Pulmonary artery endothelial cell (primary cell): ENCODE measurements at regions not wholly inside any gene's neighbourhood (a gene's known extent, or its start where the extent isn't known, plus 50 kb on each side); places are given as distances from the start of the nearest gene placed in this dataset.

Experiments
- DNase-seq: peaks from one replicate; pipeline ENCODE4 v3.0.0-alpha.2; 2011; ENCODE audit warnings: low read depth, low spot score

DNA sequence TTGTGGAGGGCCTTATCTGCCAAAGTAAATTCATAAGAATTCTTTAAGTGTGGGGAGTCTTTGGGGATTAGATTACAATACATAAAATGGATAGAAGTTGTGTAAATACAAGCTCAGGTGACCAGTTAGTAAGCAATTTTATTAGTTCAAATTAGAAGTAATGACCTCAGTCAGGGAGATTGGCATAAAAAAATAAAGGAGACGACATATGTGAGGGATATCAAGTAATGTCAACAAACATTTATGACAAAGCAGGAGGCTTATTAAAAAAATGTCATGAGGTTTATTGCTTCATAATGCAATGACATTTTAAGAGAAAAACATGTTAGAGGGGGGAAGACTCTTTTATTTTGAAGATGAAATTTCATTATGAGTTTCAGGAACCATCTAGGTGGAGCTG lies 1137.0 kb upstream of the PHF14 start:
- no peak for DNase-seq

DNA sequence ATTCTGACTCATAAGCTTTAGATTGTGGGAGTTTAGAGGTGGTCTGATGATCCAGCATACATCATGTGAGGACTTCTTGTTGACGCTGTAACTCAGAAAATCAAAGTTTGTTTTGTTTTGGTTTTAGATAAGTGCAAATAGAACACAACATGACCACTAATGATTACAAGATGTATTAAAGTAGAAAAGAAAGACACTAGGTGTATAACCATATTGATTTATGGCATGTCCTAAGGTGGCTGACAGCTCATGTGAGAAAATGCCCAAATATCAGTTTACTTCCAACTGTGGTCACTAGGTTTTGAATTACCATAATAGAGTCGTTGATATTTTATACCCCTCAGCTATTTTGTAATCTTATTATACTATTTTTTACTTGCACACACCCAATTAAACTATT lies 1131.4 kb upstream of the PHF14 start:
- no peak for DNase-seq

- no peak for DNase-seq
Measured at GRCh38 chr7:9846902-9847301, 1126.8 kb upstream of the PHF14 start.

DNA sequence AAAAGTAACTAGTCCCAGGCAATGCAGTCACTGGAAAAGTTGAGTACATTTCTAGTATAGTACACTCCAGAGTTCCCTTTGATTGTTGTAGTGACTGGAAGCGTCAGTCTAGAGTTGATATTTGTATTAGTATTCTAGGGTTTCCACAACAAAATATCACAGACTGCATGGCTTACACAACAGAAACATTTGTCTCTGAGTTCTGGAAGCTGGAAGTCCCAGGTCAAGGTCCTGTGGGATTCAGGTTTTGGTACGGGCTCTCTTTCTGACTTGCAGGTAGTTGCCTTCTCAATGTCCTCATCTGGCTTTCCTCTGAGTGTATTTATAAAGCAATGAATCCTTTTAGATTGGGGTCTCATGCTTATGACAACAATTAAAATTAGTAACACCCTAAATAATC lies 1119.1 kb upstream of the PHF14 start:
- DNase-seq: no peak

DNA sequence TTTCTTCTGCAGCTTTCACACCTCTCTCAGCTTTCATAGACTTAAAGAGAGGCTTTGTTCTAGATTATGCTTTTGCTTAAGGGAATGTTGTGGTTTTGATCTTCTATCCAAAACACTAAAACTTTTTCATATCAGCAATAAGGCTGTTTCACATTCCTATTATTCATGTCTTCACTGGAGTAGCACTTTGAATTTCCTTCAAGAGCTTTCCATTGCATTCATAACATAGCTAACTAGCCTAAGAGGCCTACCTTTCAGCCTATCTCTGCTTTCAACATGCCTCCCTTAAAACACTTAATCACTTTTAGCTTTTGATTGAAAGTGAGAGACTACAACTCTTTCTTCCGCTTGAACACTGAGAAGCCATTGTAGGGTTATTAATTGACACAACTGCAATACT lies 1117.0 kb upstream of the PHF14 start:
- DNase-seq: no peak

GRCh38 chr7:9863545-9863944 lies 1110.1 kb upstream of the PHF14 start:
- DNase-seq: no peak

DNA sequence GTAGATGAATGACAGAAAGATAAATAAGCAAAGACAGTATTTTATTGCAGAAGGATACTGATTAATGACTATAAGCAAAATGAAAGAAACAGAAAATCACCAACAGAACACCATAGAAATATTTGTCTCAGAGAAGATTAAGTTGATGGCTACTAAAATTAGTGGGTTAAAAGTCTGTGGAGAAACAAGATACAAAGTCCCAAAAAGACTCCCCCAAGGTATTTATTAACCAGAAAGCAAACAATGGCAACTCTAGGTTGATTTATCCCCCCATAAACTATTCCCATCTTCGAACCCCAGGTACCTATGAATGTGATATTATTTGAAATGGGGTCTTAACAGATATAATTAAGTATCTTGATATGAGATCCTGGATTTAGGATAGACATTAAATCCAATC lies 1104.5 kb upstream of the PHF14 start:
- no peak for DNase-seq

GRCh38 chr7:9869566-9869965 lies 1104.1 kb upstream of the PHF14 start:
- no peak for DNase-seq

- DNase-seq: no peak
Measured at GRCh38 chr7:9870674-9871073, 1103.0 kb upstream of the PHF14 start.

DNA sequence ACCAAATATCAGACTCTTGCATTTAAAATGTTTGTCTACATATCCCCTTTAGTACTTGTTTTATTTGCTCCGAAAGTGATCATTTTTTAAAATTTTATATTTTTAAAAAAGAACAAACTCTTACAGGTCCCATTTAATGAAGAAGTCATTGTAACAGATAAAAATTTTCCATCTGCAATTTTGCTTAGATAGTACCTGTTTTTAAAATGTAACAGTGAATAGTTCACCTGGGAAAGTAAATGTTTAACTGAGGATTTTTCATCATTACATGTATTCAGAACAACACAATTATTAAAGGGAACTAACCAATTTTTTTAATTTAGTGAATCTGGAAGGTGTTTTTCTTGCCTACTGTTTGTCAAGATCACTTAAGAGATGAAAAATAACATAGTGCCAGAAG lies 1099.5 kb upstream of the PHF14 start:
- DNase-seq: no peak

GRCh38 chr7:9876053-9876452 lies 1097.6 kb upstream of the PHF14 start:
- no peak for DNase-seq

DNA sequence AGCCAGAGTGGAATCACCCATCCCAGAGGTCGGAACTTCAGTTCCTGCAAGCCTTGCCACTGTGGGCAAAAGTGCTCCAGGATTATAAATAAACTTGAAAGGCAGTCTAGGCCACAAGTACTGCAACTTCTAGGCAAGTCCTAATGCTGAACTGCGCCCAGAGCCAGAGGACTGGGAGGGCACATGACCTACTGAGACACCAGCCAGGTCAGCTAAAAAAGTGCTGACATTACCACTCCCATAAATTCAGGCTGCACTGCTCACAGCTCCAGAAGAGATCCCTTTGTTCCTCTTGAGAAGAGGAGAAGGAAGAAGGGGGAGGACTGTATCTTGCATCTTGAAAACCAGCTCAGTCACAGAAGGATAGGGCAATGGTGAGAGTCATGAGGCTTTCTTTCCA lies 1084.1 kb upstream of the PHF14 start:
- no peak for DNase-seq

GRCh38 chr7:9890092-9890491 lies 1083.6 kb upstream of the PHF14 start:
- DNase-seq: no peak

- no peak for DNase-seq
Measured at GRCh38 chr7:9891056-9891455, 1082.6 kb upstream of the PHF14 start.

DNA sequence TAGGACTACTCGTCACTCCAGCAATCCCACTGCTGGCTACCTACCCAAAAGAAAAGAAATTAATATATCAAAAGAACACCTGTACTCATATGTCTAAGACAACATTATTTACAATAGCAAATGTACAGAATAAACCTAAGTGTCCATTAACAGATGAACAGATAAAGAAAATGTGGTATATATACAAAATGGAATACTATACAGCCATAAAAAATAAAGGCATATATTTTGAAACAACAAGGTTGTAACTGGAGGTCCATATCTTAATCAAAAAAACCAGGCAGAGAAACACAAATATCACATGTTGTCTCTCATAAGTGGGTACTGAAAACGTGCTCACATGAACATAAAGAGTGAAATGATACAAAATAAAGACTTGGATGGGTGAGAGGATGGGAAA lies 1073.3 kb upstream of the PHF14 start:
- no peak for DNase-seq

DNA sequence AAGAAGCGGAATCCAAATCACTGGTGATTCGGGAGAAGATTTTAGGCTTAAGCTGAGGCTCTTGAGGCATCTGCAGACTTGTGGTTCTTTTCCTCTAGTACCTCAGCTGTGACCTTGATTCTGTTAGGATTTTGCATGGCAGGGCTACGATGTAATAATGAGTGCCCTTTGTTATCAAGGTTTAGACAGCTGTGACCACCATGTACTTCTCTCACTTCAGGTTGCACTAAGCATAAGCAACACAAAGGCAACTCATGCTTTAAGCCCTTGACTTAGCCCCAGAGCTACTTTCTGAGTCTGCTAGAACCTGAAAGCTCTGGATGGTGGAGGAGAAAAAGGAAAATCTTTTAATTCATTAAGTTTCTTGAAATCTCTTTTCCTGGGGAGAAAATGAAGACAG lies 1052.3 kb upstream of the PHF14 start:
- DNase-seq: no peak

- DNase-seq: no peak
Measured at GRCh38 chr7:9937944-9938631, 1035.6 kb upstream of the PHF14 start.

GRCh38 chr7:9939176-9939575 lies 1034.5 kb upstream of the PHF14 start:
- no peak for DNase-seq

DNA sequence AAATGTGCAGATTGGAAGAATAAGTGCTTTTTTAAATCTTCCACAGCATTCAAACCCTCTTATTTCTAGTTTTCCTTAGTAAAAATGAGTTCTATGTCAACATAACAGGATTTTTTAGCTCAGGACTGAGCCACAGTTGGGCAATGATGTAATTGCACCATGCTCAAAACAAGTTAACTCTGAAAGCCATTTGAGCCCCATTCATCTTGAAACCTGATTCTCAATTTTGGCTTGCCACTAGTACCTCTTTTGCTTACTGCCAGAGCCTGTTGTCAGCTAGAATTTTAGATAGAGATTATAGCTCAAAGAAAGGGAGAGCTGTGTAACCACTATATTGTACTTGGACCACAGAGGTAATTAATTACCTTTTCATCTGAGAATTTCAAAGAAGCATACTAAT lies 1028.5 kb upstream of the PHF14 start:
- no peak for DNase-seq

- DNase-seq: no peak
Measured at GRCh38 chr7:9945857-9946256, 1027.8 kb upstream of the PHF14 start.

DNA sequence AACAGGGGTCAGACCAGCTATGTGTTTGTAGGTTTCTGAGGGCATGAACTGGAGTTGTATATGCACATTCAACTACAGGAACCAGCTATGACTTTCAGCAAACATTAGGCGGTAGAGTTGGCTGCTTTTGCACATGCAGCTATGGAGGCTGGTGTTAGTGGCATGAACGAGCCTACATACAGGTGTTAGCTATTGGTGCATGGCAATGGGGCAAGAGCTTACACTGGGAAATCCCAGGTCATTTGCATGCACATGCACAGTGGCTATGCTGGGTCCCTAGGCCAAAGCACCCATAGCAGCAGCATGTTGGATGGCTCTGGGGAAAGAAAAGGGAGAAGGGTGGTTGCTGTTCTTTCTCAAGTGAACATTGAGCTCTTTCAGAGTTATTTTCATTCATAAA lies 1018.5 kb upstream of the PHF14 start:
- no peak for DNase-seq

GRCh38 chr7:9958486-9958885 lies 1015.2 kb upstream of the PHF14 start:
- no peak for DNase-seq

- DNase-seq: no peak
Measured at GRCh38 chr7:9960460-9960859, 1013.2 kb upstream of the PHF14 start.
